ENCODE measurements at regions not wholly inside any gene's neighbourhood (a gene's known extent, or its start where the extent isn't known, plus 50 kb on each side); places are given as distances from the start of the nearest gene placed in this dataset.

DNA sequence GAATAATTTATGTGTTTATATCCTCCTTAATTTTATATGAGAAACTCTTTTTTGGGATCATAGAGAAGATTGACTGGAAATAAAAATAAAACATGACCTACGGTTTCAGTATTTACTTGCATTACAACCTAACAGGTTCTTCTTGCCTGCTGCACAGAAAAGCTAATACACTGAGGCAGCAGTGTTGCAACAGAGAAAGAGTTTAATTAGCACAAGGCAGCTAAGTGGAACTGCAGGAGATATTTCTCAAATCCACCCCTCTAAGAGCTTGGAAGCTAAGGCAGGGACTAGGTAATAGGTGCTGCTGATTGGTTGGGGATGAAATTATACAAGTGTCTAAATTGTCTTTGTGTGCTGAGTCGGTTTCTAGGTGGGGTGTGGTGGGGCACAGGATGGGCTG is 380.9 kb downstream of the DIRAS2 start:
- 78% methylated on average over 2 of the region's 2 CpGs; no CpG with 5 or more reads in 1 of the 2 experiments for WGBS, 2 experiments (ENCODE audit: extremely low coverage in 1 of 2, insufficient coverage in 1 of 2, insufficient read length in 1 of 2, insufficient replicate concordance in 2 of 2, low coverage in 1 of 2, low lambda C conversion rate in 2 of 2, missing lambda C conversion rate in 1 of 2)
- H3K56ac ChIP-seq (replicated peaks; ENCODE audit: insufficient read length, low read depth, low read length): no peak overlapping the region
- no peaks in the 10 kb centered on the region for H4K20me1 ChIP-seq (replicated peaks in 1 of 2; ENCODE audit: control insufficient read depth in 1 of 2, insufficient read depth in 2 of 2, low read length in 2 of 2)
- H3K79me2 ChIP-seq (ENCODE audit: control insufficient read depth in 1 of 2, insufficient read depth in 2 of 2, low read length in 2 of 2): no peaks in the 10 kb centered on the region
- H2AFZ ChIP-seq (ENCODE audit: low read length): no peak overlapping the region
- H2BK15ac ChIP-seq (ENCODE audit: low read length): no peak overlapping the region
- no peaks in the 10 kb centered on the region for H3K27me3 ChIP-seq (replicated peaks in 1 of 4; ENCODE audit: control insufficient read depth in 3 of 4, extremely low read depth in 1 of 4, insufficient read depth in 3 of 4, low read length in 3 of 4)
- H3K27ac ChIP-seq (ENCODE audit: low read depth, low read length): no peak overlapping the region
- no peak overlapping the region for H2BK20ac ChIP-seq (ENCODE audit: low read length)
- no peak overlapping the region for H3K18ac ChIP-seq (ENCODE audit: extremely low read depth, low read length)
- H4K5ac ChIP-seq (ENCODE audit: insufficient read length, low read depth, low read length): no peak overlapping the region
- FAIRE-seq (no peak), DNase-seq (ENCODE audit: low read depth in 1 of 2, low spot score in 2 of 2) (no peak)
- H4K8ac ChIP-seq (ENCODE audit: extremely low read depth, insufficient read depth, low read length): no peak overlapping the region
- no peak overlapping the region for H2BK5ac ChIP-seq (ENCODE audit: low read depth, low read length)
- no peak overlapping the region for H3K4me2 ChIP-seq (ENCODE audit: insufficient read depth in 1 of 2, low read depth in 2 of 2, low read length in 2 of 2)
- no peak overlapping the region for H4K91ac ChIP-seq (replicated peaks; ENCODE audit: insufficient read length, low read length)
- ChIA-PET POLR2A (ENCODE audit: partially characterized antibody) (no interaction called here), CTCF (ENCODE audit: partially characterized antibody) (no interaction called here)
- H3K9ac ChIP-seq (replicated peaks in 1 of 4; ENCODE audit: extremely low read depth in 1 of 4, low read depth in 3 of 4, low read length in 3 of 4): no peak overlapping the region
- H2AK5ac ChIP-seq (ENCODE audit: low read depth, low read length): no peak overlapping the region
- H3K14ac ChIP-seq (ENCODE audit: insufficient read length): no peak overlapping the region
- no peak overlapping the region for H3K4ac ChIP-seq (replicated peaks; ENCODE audit: insufficient read length, low read depth, low read length)
- H2BK12ac ChIP-seq (ENCODE audit: low read depth, low read length): no peak overlapping the region
- no peaks in the 10 kb centered on the region for H3K79me1 ChIP-seq (ENCODE audit: low read depth, low read length)
- no peak overlapping the region for H2BK120ac ChIP-seq (replicated peaks; ENCODE audit: low read depth, low read length)
- no peaks in the 10 kb centered on the region for H3K36me3 ChIP-seq (ENCODE audit: control insufficient read depth in 2 of 4, insufficient read depth in 4 of 4, low read length in 3 of 4)
- H3K23ac ChIP-seq (ENCODE audit: insufficient read length): no peak overlapping the region
- H3K23me2 ChIP-seq (ENCODE audit: low read depth, low read length): no peaks in the 10 kb centered on the region
- H3K9me3 ChIP-seq (ENCODE audit: insufficient read depth in 2 of 2, low read depth in 1 of 2, low read length in 1 of 2): peaks cover 3 to 9% of the 10 kb centered on the region in 2 experiments; a peak in 2 of 4 replicates
- no peaks in the 10 kb centered on the region for H3K4me1 ChIP-seq (replicated peaks in 1 of 4; ENCODE audit: control insufficient read depth in 3 of 4, insufficient read depth in 4 of 4, low read length in 3 of 4)
- H3K4me3 ChIP-seq (ENCODE audit: extremely low read depth in 1 of 4, insufficient read depth in 2 of 4, low read depth in 3 of 4, low read length in 4 of 4): no peak overlapping the region
- TF ChIP-seq YY1 (IDR thresholded peaks at IDR 0.05; ENCODE audit: low read depth, low read length) (no peak), MAFK (IDR thresholded peaks at IDR 0.05; ENCODE audit: low read depth, low read length) (no peak), CHD2 (IDR thresholded peaks at IDR 0.05; ENCODE audit: low read length) (no peak), NRF1 (IDR thresholded peaks at IDR 0.05; ENCODE audit: low read depth, low read length) (no peak), JUN (IDR thresholded peaks at IDR 0.05; ENCODE audit: low read depth, low read length) (no peak), CHD1 (IDR thresholded peaks at IDR 0.05; ENCODE audit: low read depth, low read length) (no peak), BRCA1 (IDR thresholded peaks at IDR 0.05; ENCODE audit: low read depth, low read length) (no peak), RAD21 (IDR thresholded peaks at IDR 0.05 in 1 of 2, conservative IDR thresholded peaks at IDR 0.05 in 1 of 2; ENCODE audit: low read depth in 2 of 2, low read length in 2 of 2) (no peak), KDM4A (IDR thresholded peaks at IDR 0.05; ENCODE audit: low read depth, low read length, severe bottlenecking) (no peak), SIX5 (IDR thresholded peaks at IDR 0.05; ENCODE audit: low read depth, low read length) (no peak), EZH2 (IDR thresholded peaks at IDR 0.05; ENCODE audit: low read depth, low read length, severe bottlenecking) (no peak)
- TF ChIP-seq, protein P1, sequence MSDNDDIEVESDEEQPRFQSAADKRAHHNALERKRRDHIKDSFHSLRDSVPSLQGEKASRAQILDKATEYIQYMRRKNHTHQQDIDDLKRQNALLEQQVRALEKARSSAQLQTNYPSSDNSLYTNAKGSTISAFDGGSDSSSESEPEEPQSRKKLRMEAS (IDR thresholded peaks at IDR 0.05): no peak
- TF ChIP-seq, protein P2, sequence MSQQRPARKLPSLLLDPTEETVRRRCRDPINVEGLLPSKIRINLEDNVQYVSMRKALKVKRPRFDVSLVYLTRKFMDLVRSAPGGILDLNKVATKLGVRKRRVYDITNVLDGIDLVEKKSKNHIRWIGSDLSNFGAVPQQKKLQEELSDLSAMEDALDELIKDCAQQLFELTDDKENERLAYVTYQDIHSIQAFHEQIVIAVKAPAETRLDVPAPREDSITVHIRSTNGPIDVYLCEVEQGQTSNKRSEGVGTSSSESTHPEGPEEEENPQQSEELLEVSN (IDR thresholded peaks at IDR 0.05): no peak
- TF ChIP-seq, protein P3, sequence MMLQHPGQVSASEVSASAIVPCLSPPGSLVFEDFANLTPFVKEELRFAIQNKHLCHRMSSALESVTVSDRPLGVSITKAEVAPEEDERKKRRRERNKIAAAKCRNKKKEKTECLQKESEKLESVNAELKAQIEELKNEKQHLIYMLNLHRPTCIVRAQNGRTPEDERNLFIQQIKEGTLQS (IDR thresholded peaks at IDR 0.05; ENCODE audit: insufficient read depth, low read depth, low read length): no peak

Measured in H1 (cell line).